GM23338 (cell line): ENCODE measurements at regions not wholly inside any gene's neighbourhood (a gene's known extent, or its start where the extent isn't known, plus 50 kb on each side); places are given as distances from the start of the nearest gene placed in this dataset.
A peak's percentile ranks its signal among the peaks of the same experiment; 100 is the strongest.

ENCODE experiments used
- ATAC-seq: fragments of 200-7000 bp; cut with Tn5 transposase; 3 replicates; pipeline ENCODE4 v1.9.1; 2020
- DNase-seq: peaks from one replicate; pipeline ENCODE4 v3.0.0-alpha.2; 2015; ENCODE audit warnings: low spot score
- H2AFZ ChIP-seq: fragments of 200-600 bp; sonication (generic); 2 replicates; pipeline ENCODE4 v1.8.0; 2016; ENCODE audit warnings: antibody characterized with exemption, mild to moderate bottlenecking, moderate library complexity
- H3F3A ChIP-seq: fragments of 200-600 bp; sonication (generic); replicated peaks from 2 replicates; pipeline ENCODE4 v1.8.0; 2017; ENCODE audit warnings: antibody characterized with exemption, mixed run types, low read depth
- H3K27ac ChIP-seq: fragments of 200-600 bp; sonication (generic); 2 replicates; pipeline ENCODE4 v1.6.1; 2016; ENCODE audit warnings: low read depth
- H3K27me3 ChIP-seq: fragments of 200-600 bp; sonication (generic); 2 replicates; pipeline ENCODE4 v1.8.0; 2016; ENCODE audit warnings: mild to moderate bottlenecking, mixed run types, moderate library complexity; ENCODE audit not compliant: insufficient read depth
- H3K36me3 ChIP-seq: fragments of 200-600 bp; sonication (generic); 2 replicates; pipeline ENCODE4 v1.8.0; 2016; ENCODE audit warnings: mild to moderate bottlenecking; ENCODE audit not compliant: insufficient read depth
- H3K4me1 ChIP-seq: fragments of 200-600 bp; sonication (generic); 2 replicates; pipeline ENCODE4 v1.8.0; 2016; ENCODE audit warnings: mild to moderate bottlenecking, moderate library complexity; ENCODE audit not compliant: insufficient read depth
- H3K4me2 ChIP-seq: fragments of 200-600 bp; sonication (generic); 2 replicates; pipeline ENCODE4 v1.7.1; 2017; ENCODE audit warnings: mixed run types
- H3K4me3 ChIP-seq: fragments of 200-600 bp; sonication (generic); 2 replicates; pipeline ENCODE4 v1.6.1; 2016; ENCODE audit warnings: mixed run types
- H3K79me2 ChIP-seq: fragments of 200-600 bp; sonication (generic); replicated peaks from 2 replicates; pipeline ENCODE4 v1.8.0; 2017; ENCODE audit warnings: mild to moderate bottlenecking; ENCODE audit not compliant: insufficient read depth
- H3K9me2 ChIP-seq: fragments of 200-600 bp; sonication (generic); 2 replicates; pipeline ENCODE4 v1.8.0; 2017; ENCODE audit not compliant: insufficient read depth
- H4K20me1 ChIP-seq: fragments of 200-600 bp; sonication (generic); replicated peaks from 2 replicates; pipeline ENCODE4 v1.8.0; 2017; ENCODE audit warnings: mild to moderate bottlenecking; ENCODE audit not compliant: insufficient read depth
- H3K27ac Mint-ChIP-seq: 2 replicates; pipeline ENCODE4 v1.8.0; 2020; ENCODE audit warnings: inconsistent platforms, mild to moderate bottlenecking, moderate library complexity, mixed read lengths
- H3K27me3 Mint-ChIP-seq: 3 replicates; pipeline ENCODE4 v1.8.0; 2022; ENCODE audit warnings: low read depth, mild to moderate bottlenecking, moderate library complexity, mixed read lengths, inconsistent platforms; ENCODE audit not compliant: insufficient read depth, poor library complexity
- H3K36me3 Mint-ChIP-seq: 3 replicates; pipeline ENCODE4 v1.8.0; 2021; ENCODE audit warnings: low read depth, mild to moderate bottlenecking, inconsistent platforms, moderate library complexity, mixed read lengths
- H3K4me1 Mint-ChIP-seq: 3 replicates; pipeline ENCODE4 v1.8.0; 2020; ENCODE audit warnings: mild to moderate bottlenecking, inconsistent platforms, mixed read lengths
- H3K4me3 Mint-ChIP-seq: 3 replicates; pipeline ENCODE4 v1.8.0; 2021; ENCODE audit warnings: moderate library complexity, mild to moderate bottlenecking, inconsistent platforms, mixed read lengths
- H3K9me3 Mint-ChIP-seq: 3 replicates; pipeline ENCODE4 v1.8.0; 2020; ENCODE audit warnings: moderate library complexity, mild to moderate bottlenecking, inconsistent platforms, mixed read lengths
- TF ChIP-seq, protein P1 (sequence below): fragments of 250-450 bp; sonication (Bioruptor Pico); IDR thresholded peaks from 2 replicates; pipeline ENCODE4 v1.5.0; 2020; ENCODE audit warnings: mild to moderate bottlenecking, moderate library complexity
- TF ChIP-seq, protein P2 (sequence below): IDR thresholded peaks from one replicate; pipeline ENCODE4 v1.6.1; 2018; ENCODE audit warnings: antibody characterized with exemption; ENCODE audit not compliant: unreplicated experiment

DNA sequence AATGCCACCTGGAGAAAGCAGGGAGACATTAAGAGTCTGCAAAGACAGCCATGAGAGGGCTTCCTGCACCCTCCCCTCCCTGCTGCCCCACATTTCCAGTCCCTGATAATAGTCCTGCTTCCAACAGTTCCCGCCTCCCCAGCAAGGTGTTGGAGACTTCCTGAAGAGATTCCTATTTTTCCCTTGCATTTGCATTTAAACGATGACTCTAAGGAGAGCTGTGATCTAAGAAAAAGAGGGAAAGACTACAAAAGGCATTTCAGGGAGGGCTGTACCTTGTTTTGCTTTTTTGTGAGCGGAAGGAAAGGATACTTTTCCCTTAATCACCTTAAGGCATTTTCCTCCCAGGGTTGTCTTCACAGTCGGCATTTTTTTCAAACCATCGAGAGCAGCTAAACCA, 62.1 kb downstream of the GAS1 start:
- Histone ChIP-seq H3K36me3 (no peaks in the 10 kb centered on the region), H3K9me2 (peaks cover 4% of the 10 kb centered on the region; the same call in 1 of the 2 replicates), H2AFZ (no peak overlapping the region), H3K4me1 (peaks cover 7% of the 10 kb centered on the region; the same call in 1 of the 2 replicates), H4K20me1 (no peaks in the 10 kb centered on the region), H3K79me2 (no peaks in the 10 kb centered on the region), H3F3A (no peaks in the 10 kb centered on the region), H3K4me3 (no peak overlapping the region), H3K4me2 (peak overlapping the region; percentile 59), H3K27ac (no peak overlapping the region), H3K27me3 (no peaks in the 10 kb centered on the region)
- TF ChIP-seq, protein P1, sequence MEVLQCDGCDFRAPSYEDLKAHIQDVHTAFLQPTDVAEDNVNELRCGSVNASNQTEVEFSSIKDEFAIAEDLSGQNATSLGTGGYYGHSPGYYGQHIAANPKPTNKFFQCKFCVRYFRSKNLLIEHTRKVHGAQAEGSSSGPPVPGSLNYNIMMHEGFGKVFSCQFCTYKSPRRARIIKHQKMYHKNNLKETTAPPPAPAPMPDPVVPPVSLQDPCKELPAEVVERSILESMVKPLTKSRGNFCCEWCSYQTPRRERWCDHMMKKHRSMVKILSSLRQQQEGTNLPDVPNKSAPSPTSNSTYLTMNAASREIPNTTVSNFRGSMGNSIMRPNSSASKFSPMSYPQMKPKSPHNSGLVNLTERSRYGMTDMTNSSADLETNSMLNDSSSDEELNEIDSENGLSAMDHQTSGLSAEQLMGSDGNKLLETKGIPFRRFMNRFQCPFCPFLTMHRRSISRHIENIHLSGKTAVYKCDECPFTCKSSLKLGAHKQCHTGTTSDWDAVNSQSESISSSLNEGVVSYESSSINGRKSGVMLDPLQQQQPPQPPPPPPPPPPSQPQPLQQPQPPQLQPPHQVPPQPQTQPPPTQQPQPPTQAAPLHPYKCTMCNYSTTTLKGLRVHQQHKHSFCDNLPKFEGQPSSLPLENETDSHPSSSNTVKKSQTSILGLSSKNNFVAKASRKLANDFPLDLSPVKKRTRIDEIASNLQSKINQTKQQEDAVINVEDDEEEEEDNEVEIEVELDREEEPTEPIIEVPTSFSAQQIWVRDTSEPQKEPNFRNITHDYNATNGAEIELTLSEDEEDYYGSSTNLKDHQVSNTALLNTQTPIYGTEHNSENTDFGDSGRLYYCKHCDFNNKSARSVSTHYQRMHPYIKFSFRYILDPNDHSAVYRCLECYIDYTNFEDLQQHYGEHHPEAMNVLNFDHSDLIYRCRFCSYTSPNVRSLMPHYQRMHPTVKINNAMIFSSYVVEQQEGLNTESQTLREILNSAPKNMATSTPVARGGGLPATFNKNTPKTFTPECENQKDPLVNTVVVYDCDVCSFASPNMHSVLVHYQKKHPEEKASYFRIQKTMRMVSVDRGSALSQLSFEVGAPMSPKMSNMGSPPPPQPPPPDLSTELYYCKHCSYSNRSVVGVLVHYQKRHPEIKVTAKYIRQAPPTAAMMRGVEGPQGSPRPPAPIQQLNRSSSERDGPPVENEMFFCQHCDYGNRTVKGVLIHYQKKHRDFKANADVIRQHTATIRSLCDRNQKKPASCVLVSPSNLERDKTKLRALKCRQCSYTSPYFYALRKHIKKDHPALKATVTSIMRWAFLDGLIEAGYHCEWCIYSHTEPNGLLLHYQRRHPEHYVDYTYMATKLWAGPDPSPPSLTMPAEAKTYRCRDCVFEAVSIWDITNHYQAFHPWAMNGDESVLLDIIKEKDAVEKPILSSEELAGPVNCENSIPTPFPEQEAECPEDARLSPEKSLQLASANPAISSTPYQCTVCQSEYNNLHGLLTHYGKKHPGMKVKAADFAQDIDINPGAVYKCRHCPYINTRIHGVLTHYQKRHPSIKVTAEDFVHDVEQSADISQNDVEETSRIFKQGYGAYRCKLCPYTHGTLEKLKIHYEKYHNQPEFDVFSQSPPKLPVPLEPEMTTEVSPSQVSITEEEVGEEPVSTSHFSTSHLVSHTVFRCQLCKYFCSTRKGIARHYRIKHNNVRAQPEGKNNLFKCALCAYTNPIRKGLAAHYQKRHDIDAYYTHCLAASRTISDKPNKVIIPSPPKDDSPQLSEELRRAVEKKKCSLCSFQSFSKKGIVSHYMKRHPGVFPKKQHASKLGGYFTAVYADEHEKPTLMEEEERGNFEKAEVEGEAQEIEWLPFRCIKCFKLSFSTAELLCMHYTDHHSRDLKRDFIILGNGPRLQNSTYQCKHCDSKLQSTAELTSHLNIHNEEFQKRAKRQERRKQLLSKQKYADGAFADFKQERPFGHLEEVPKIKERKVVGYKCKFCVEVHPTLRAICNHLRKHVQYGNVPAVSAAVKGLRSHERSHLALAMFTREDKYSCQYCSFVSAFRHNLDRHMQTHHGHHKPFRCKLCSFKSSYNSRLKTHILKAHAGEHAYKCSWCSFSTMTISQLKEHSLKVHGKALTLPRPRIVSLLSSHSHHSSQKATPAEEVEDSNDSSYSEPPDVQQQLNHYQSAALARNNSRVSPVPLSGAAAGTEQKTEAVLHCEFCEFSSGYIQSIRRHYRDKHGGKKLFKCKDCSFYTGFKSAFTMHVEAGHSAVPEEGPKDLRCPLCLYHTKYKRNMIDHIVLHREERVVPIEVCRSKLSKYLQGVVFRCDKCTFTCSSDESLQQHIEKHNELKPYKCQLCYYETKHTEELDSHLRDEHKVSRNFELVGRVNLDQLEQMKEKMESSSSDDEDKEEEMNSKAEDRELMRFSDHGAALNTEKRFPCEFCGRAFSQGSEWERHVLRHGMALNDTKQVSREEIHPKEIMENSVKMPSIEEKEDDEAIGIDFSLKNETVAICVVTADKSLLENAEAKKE (CRISPR knock-in tag): peak; percentile 44; the same call in 1 of the 2 replicates
- TF ChIP-seq, protein P2, sequence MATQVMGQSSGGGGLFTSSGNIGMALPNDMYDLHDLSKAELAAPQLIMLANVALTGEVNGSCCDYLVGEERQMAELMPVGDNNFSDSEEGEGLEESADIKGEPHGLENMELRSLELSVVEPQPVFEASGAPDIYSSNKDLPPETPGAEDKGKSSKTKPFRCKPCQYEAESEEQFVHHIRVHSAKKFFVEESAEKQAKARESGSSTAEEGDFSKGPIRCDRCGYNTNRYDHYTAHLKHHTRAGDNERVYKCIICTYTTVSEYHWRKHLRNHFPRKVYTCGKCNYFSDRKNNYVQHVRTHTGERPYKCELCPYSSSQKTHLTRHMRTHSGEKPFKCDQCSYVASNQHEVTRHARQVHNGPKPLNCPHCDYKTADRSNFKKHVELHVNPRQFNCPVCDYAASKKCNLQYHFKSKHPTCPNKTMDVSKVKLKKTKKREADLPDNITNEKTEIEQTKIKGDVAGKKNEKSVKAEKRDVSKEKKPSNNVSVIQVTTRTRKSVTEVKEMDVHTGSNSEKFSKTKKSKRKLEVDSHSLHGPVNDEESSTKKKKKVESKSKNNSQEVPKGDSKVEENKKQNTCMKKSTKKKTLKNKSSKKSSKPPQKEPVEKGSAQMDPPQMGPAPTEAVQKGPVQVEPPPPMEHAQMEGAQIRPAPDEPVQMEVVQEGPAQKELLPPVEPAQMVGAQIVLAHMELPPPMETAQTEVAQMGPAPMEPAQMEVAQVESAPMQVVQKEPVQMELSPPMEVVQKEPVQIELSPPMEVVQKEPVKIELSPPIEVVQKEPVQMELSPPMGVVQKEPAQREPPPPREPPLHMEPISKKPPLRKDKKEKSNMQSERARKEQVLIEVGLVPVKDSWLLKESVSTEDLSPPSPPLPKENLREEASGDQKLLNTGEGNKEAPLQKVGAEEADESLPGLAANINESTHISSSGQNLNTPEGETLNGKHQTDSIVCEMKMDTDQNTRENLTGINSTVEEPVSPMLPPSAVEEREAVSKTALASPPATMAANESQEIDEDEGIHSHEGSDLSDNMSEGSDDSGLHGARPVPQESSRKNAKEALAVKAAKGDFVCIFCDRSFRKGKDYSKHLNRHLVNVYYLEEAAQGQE: no peak
- DNase-seq (peak; percentile 49), ATAC-seq (peak; percentile 94)
- Mint-ChIP-seq H3K36me3 (no peaks in the 10 kb centered on the region), H3K9me3 (no peaks in the 10 kb centered on the region), H3K27ac (peak overlapping the region; percentile 84; the same call in 1 of the 2 replicates), H3K27me3 (peaks cover 2% of the 10 kb centered on the region), H3K4me1 (peaks cover 25% of the 10 kb centered on the region), H3K4me3 (peak overlapping the region; percentile 1; the same call in 1 of the 3 replicates)
